ENCODE measurements at regions not wholly inside any gene's neighbourhood (a gene's known extent, or its start where the extent isn't known, plus 50 kb on each side); places are given as distances from the start of the nearest gene placed in this dataset.

DNA sequence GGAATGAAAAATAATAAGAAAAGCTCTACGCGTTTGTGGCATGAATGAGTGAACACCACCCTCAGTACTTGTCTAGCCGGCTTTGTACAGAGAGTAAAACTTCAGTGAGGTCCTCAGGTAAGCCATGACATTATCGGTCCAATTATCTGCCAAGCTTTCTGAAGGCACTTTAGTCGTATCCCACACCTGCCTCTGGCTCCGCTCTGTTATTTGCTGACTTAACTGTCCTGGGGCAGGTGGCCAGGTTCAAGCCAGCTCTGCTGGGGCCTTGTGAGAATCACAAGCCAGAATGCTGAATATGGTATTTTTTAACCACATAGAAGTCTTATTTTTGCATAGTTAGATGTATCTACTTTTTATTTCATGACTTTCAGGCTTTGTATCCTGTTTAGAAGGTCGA is 66.0 kb upstream of the FHIP2A start:
- TF ChIP-seq, protein P1, sequence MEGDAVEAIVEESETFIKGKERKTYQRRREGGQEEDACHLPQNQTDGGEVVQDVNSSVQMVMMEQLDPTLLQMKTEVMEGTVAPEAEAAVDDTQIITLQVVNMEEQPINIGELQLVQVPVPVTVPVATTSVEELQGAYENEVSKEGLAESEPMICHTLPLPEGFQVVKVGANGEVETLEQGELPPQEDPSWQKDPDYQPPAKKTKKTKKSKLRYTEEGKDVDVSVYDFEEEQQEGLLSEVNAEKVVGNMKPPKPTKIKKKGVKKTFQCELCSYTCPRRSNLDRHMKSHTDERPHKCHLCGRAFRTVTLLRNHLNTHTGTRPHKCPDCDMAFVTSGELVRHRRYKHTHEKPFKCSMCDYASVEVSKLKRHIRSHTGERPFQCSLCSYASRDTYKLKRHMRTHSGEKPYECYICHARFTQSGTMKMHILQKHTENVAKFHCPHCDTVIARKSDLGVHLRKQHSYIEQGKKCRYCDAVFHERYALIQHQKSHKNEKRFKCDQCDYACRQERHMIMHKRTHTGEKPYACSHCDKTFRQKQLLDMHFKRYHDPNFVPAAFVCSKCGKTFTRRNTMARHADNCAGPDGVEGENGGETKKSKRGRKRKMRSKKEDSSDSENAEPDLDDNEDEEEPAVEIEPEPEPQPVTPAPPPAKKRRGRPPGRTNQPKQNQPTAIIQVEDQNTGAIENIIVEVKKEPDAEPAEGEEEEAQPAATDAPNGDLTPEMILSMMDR (IDR thresholded peaks at IDR 0.05), result no peak
- no peak for TF ChIP-seq POLR2A (IDR thresholded peaks at IDR 0.05)
- no peak for TF ChIP-seq POLR2AphosphoS5 (IDR thresholded peaks at IDR 0.05)
